ENCODE measurements at regions not wholly inside any gene's neighbourhood (a gene's known extent, or its start where the extent isn't known, plus 50 kb on each side); places are given as distances from the start of the nearest gene placed in this dataset.

DNA sequence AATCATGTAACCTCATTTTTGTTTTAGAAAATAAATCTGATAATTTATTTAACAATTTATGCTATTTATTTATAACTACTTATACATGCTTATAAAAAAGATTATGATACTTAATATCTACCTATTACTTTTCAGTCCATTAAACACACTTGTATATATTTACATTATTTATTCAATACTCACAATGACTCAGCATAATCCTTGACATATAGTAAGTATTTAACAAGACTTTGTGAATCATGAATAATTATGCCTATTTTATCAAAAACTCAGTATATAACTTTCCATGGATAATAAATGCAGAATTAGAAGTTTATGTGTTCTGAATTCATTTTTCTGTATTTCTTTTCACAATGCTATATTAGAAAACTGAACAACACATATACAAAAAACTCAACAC is 266.0 kb upstream of the STAC start:
- H3K27ac Mint-ChIP-seq (ENCODE audit: unreplicated experiment) = no peak overlapping the region
- no peaks in the 10 kb centered on the region for H3K27me3 Mint-ChIP-seq (ENCODE audit: low read depth)
- TF ChIP-seq, protein P1, sequence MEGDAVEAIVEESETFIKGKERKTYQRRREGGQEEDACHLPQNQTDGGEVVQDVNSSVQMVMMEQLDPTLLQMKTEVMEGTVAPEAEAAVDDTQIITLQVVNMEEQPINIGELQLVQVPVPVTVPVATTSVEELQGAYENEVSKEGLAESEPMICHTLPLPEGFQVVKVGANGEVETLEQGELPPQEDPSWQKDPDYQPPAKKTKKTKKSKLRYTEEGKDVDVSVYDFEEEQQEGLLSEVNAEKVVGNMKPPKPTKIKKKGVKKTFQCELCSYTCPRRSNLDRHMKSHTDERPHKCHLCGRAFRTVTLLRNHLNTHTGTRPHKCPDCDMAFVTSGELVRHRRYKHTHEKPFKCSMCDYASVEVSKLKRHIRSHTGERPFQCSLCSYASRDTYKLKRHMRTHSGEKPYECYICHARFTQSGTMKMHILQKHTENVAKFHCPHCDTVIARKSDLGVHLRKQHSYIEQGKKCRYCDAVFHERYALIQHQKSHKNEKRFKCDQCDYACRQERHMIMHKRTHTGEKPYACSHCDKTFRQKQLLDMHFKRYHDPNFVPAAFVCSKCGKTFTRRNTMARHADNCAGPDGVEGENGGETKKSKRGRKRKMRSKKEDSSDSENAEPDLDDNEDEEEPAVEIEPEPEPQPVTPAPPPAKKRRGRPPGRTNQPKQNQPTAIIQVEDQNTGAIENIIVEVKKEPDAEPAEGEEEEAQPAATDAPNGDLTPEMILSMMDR (conservative IDR thresholded peaks at IDR 0.05) = no peak
- no peak for DNase-seq (ENCODE audit: low read depth, low spot score)
- H3K36me3 Mint-ChIP-seq (ENCODE audit: low read depth) = no peaks in the 10 kb centered on the region
- no peak overlapping the region for H3K4me3 Mint-ChIP-seq
- no peaks in the 10 kb centered on the region for H3K9me3 Mint-ChIP-seq
- H3K4me1 Mint-ChIP-seq = no peaks in the 10 kb centered on the region

DNA sequence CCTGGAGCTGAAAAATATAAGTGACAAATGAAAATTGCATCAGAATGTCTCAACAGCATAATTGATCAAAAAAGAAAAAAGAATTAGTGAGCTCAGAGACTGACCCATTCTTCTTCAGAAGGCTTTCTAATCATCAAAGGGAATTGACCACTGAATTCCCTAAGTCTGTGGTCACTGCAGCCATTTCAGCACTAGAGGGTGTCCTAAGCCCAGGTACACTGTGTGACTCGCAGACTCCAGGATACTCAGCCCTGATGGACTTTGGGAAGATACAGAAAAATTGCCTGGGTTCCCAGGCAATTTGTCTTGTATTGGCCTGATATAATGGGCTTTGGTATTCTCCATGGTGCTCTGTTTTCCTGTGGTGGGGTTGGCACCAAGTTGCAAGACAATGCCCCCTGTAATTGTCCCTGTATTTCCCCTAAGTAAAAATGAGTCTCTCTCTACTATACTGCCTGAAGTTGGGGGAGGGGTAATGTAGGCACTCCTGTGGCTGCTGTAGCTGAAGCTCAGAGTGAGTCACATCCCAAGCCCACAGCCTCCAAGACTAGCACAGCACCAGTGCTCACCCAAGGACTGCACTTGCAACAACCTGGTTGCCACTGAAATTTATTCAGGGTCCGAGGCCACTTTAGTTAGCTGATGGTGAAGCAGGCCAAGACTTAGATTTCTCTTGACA is 256.0 kb upstream of the STAC start:
- H3K27ac Mint-ChIP-seq (ENCODE audit: unreplicated experiment) = no peak overlapping the region
- TF ChIP-seq, protein P1 (conservative IDR thresholded peaks at IDR 0.05) = peak; percentile 70
- H3K27me3 Mint-ChIP-seq (ENCODE audit: low read depth) = no peaks in the 10 kb centered on the region
- no peaks in the 10 kb centered on the region for H3K4me1 Mint-ChIP-seq
- H3K36me3 Mint-ChIP-seq (ENCODE audit: low read depth) = no peaks in the 10 kb centered on the region
- H3K4me3 Mint-ChIP-seq = no peak overlapping the region
- no peaks in the 10 kb centered on the region for H3K9me3 Mint-ChIP-seq
- peak; percentile 6 for DNase-seq (ENCODE audit: low read depth, low spot score)

DNA sequence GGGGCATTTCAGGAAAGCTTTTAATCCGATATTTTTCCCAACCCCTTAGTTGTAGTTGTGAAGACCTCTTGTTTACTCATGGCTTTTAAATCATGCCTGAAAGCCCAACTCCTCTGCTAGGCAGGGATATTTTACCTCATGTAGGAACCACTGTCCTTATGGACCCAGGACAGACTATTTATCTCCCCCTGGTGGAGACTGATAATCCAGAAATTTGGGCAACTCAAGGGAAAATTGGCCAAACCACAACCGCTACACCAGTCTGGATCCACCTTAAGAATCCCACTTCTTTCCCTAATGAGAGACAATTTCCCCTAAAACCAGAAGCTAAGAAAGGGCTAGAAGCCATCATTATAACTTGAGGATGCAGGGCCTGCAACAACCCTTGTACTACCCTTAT is 248.1 kb upstream of the STAC start:
- TF ChIP-seq, protein P1 (conservative IDR thresholded peaks at IDR 0.05) = no peak
- no peak for DNase-seq (ENCODE audit: low read depth, low spot score)
- Mint-ChIP-seq H3K4me3 (no peak overlapping the region), H3K27me3 (ENCODE audit: low read depth) (no peaks in the 10 kb centered on the region), H3K9me3 (no peaks in the 10 kb centered on the region), H3K4me1 (no peaks in the 10 kb centered on the region), H3K36me3 (ENCODE audit: low read depth) (no peaks in the 10 kb centered on the region), H3K27ac (ENCODE audit: unreplicated experiment) (no peak overlapping the region)

DNA sequence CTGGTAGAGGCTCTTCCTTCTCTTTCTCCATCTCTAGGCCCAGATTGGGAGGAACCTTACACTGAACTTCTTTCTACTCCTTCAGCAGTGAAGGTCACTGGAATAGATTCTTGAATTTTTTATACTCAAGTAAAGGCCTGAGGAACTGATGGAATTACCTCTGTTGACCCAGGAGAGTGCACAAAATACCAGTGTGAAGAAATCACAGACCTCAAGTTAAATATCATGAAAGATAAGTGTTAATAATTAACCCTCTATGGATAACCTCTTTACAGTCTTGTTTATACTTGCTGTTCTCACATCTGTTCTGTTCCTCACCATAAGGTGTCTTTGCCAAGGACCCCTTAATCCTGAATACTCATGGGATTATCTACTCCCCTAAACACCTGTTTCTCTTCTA is 244.4 kb upstream of the STAC start:
- no peak for DNase-seq (ENCODE audit: low read depth, low spot score)
- Mint-ChIP-seq H3K36me3 (ENCODE audit: low read depth) (no peaks in the 10 kb centered on the region), H3K4me3 (no peak overlapping the region), H3K27me3 (ENCODE audit: low read depth) (no peaks in the 10 kb centered on the region), H3K4me1 (no peaks in the 10 kb centered on the region), H3K9me3 (no peaks in the 10 kb centered on the region), H3K27ac (ENCODE audit: unreplicated experiment) (no peak overlapping the region)
- TF ChIP-seq, protein P1 (conservative IDR thresholded peaks at IDR 0.05) = no peak

DNA sequence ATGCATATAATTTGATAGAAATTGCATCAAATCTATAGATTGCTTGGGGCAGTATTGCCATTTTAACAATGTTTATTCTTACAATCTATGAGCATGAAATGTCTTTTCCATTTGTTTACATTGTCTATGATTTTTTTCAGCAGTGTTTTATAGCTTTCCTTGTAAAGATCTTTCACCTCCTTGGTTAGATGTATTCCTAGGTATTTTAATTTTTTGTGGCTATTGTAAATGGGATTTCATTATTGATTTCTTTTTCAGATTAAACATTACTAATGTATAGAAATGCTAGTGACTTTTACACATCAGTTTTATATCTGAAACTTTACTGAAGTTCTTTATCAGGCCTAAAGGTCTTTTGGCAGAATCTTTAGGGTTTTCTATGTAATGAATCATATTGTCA is 237.6 kb upstream of the STAC start:
- Mint-ChIP-seq H3K36me3 (ENCODE audit: low read depth) (no peaks in the 10 kb centered on the region), H3K4me1 (no peaks in the 10 kb centered on the region), H3K27ac (ENCODE audit: unreplicated experiment) (no peak overlapping the region), H3K27me3 (ENCODE audit: low read depth) (no peaks in the 10 kb centered on the region), H3K9me3 (no peaks in the 10 kb centered on the region), H3K4me3 (no peak overlapping the region)
- DNase-seq (ENCODE audit: low read depth, low spot score) = no peak
- TF ChIP-seq, protein P1 (conservative IDR thresholded peaks at IDR 0.05) = no peak

Measured in neural crest cell (in vitro differentiated cells).